ENCODE measurements at regions not wholly inside any gene's neighbourhood (a gene's known extent, or its start where the extent isn't known, plus 50 kb on each side); places are given as distances from the start of the nearest gene placed in this dataset.

DNA sequence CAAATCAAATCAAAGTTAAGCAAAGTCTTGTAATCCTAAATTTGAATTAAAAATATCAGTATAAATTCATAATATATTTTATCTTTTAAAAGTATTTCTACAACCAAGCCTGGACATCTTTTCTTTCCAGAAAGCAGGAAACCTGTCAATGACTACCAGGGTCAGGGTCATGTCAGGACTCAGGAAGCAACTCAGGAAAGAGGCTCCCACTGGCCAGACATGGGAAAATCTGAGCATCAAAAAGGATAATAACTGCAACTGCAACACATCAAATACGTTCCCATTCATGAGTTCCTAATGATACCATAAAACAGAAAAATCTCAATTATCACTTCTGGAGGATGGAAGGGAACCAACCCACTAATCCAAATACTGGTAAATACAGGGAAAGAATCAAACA lies 76.0 kb upstream of the GALNT18 start (continued):
- TF ChIP-seq ZNF264 (CRISPR knock-in tag; IDR thresholded peaks at IDR 0.05) (no peak), MEF2D (CRISPR knock-in tag; IDR thresholded peaks at IDR 0.05) (no peak), IRF1 (CRISPR knock-in tag; IDR thresholded peaks at IDR 0.05; ENCODE audit: low read depth) (no peak), KAT8 (CRISPR knock-in tag; IDR thresholded peaks at IDR 0.05) (no peak), ZNF432 (CRISPR knock-in tag; IDR thresholded peaks at IDR 0.05; ENCODE audit: borderline replicate concordance) (no peak), NFYC (CRISPR knock-in tag; IDR thresholded peaks at IDR 0.05) (no peak)
- TF ChIP-seq, protein P1, sequence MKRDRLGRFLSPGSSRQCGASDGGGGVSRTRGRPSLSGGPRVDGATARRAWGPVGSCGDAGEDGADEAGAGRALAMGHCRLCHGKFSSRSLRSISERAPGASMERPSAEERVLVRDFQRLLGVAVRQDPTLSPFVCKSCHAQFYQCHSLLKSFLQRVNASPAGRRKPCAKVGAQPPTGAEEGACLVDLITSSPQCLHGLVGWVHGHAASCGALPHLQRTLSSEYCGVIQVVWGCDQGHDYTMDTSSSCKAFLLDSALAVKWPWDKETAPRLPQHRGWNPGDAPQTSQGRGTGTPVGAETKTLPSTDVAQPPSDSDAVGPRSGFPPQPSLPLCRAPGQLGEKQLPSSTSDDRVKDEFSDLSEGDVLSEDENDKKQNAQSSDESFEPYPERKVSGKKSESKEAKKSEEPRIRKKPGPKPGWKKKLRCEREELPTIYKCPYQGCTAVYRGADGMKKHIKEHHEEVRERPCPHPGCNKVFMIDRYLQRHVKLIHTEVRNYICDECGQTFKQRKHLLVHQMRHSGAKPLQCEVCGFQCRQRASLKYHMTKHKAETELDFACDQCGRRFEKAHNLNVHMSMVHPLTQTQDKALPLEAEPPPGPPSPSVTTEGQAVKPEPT (CRISPR knock-in tag; IDR thresholded peaks at IDR 0.05; ENCODE audit: low read depth), result no peak
- TF ChIP-seq, protein P2, sequence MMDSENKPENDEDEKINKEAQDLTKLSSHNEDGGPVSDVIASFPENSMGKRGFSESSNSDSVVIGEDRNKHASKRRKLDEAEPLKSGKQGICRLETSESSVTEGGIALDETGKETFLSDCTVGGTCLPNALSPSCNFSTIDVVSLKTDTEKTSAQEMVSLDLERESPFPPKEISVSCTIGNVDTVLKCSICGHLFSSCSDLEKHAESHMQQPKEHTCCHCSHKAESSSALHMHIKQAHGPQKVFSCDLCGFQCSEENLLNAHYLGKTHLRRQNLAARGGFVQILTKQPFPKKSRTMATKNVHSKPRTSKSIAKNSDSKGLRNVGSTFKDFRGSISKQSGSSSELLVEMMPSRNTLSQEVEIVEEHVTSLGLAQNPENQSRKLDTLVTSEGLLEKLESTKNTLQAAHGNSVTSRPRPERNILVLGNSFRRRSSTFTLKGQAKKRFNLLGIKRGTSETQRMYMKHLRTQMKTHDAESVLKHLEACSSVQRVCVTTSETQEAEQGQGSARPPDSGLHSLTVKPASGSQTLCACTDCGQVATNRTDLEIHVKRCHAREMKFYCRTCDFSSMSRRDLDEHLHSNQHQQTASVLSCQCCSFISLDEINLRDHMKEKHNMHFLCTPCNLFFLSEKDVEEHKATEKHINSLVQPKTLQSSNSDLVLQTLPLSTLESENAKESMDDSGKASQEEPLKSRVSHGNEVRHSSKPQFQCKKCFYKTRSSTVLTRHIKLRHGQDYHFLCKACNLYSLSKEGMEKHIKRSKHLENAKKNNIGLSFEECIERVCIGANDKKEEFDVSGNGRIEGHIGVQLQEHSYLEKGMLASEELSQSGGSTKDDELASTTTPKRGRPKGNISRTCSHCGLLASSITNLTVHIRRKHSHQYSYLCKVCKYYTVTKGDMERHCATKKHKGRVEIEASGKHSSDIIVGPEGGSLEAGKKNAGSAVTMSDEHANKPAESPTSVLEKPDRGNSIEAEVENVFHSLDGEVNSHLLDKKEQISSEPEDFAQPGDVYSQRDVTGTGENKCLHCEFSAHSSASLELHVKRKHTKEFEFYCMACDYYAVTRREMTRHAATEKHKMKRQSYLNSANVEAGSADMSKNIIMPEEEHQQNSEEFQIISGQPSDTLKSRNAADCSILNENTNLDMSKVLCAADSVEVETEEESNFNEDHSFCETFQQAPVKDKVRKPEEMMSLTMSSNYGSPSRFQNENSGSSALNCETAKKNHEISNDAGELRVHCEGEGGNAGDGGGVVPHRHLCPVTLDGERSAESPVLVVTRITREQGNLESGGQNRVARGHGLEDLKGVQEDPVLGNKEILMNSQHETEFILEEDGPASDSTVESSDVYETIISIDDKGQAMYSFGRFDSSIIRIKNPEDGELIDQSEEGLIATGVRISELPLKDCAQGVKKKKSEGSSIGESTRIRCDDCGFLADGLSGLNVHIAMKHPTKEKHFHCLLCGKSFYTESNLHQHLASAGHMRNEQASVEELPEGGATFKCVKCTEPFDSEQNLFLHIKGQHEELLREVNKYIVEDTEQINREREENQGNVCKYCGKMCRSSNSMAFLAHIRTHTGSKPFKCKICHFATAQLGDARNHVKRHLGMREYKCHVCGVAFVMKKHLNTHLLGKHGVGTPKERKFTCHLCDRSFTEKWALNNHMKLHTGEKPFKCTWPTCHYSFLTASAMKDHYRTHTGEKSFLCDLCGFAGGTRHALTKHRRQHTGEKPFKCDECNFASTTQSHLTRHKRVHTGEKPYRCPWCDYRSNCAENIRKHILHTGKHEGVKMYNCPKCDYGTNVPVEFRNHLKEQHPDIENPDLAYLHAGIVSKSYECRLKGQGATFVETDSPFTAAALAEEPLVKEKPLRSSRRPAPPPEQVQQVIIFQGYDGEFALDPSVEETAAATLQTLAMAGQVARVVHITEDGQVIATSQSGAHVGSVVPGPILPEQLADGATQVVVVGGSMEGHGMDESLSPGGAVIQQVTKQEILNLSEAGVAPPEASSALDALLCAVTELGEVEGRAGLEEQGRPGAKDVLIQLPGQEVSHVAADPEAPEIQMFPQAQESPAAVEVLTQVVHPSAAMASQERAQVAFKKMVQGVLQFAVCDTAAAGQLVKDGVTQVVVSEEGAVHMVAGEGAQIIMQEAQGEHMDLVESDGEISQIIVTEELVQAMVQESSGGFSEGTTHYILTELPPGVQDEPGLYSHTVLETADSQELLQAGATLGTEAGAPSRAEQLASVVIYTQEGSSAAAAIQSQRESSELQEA (CRISPR knock-in tag; IDR thresholded peaks at IDR 0.05; ENCODE audit: not compliant biosample characterization), result no peak
- TF ChIP-seq, protein P3, sequence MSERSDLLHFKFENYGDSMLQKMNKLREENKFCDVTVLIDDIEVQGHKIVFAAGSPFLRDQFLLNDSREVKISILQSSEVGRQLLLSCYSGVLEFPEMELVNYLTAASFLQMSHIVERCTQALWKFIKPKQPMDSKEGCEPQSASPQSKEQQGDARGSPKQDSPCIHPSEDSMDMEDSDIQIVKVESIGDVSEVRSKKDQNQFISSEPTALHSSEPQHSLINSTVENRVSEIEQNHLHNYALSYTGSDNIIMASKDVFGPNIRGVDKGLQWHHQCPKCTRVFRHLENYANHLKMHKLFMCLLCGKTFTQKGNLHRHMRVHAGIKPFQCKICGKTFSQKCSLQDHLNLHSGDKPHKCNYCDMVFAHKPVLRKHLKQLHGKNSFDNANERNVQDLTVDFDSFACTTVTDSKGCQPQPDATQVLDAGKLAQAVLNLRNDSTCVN (CRISPR knock-in tag; IDR thresholded peaks at IDR 0.05; ENCODE audit: borderline replicate concordance), result no peak
